ENCODE measurements at regions not wholly inside any gene's neighbourhood (a gene's known extent, or its start where the extent isn't known, plus 50 kb on each side); places are given as distances from the start of the nearest gene placed in this dataset.
"Not testable (repeated sequence)": the region's sequence is repeated elsewhere in the genome, so short reads cannot be mapped to it uniquely, and the experiment has no call there.

DNA sequence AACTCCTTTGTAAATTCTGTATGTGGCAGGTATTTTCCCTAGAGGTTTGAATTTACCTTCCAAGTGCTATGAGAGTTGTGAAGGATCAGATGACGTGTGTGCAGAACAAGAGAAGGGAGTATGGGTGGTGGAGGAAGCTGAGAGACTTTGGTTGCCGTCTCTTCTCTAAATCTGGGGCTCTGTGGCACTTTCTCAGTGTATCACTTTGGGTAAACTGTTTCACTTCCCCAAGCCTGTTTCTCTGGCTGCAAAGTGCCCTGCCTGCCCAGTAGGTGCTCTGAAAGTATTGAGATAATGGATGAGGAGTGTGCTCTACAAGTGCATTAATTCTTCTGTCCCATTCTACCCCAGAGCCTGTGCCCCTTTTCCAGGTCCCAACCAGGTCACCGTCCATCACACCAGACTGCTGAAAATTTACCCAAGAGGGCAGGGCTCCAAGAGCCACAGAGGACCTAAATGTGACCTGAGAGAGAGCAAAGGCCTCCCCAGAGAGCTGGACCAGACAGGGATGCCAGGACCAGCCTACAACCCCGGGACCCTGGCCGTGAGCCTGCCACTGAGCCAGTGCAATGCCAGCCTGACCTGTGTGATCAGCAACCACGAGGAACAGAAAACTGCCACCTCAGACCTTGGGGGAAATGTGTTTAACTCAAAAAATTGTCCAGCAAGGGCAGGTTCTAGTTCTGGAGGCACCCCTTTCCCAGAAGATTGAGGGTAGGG is 131.6 kb upstream of the ETV3 start:
- no peaks in the 10 kb centered on the region for H3K36me3 Mint-ChIP-seq (ENCODE audit: insufficient read depth in 2 of 2)
- no peaks in the 10 kb centered on the region for H3K9me3 Mint-ChIP-seq
- H3K27ac Mint-ChIP-seq, result no peak overlapping the region
- H3K27me3 Mint-ChIP-seq (ENCODE audit: low read depth), result peaks cover 14% of the 10 kb centered on the region
- H3K4me1 Mint-ChIP-seq (ENCODE audit: low read depth), result no peaks in the 10 kb centered on the region
- ATAC-seq (replicated peaks in 1 of 2) (no peak), DNase-seq (no peak)
- no peak overlapping the region for H3K4me3 Mint-ChIP-seq

DNA sequence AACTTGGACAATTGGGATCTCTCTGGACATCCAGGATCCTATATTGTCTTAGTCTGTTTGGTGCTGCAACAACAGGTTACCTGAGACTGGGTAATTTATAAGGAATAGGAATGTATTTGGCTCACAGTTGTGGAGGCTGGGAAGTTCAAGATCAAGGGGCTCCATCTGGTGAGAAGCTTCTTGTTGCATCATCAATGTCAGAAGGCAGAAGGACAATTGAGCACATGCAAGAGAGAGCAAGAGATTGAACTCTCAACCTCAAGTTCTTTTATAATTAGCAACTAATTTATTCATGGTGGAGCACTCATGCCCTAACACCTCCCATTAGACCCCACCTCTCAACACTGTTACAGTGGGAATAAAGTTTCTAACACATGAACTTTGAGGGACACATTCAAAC is 124.7 kb upstream of the ETV3 start:
- ATAC-seq (replicated peaks in 1 of 2) (no peak), DNase-seq (no peak)
- H3K27me3 Mint-ChIP-seq (ENCODE audit: low read depth), result peaks cover 14% of the 10 kb centered on the region
- H3K9me3 Mint-ChIP-seq, result peaks cover 6 to 9% of the 10 kb centered on the region in 2 donors
- H3K4me3 Mint-ChIP-seq, result no peak overlapping the region
- H3K27ac Mint-ChIP-seq, result no peak overlapping the region
- H3K36me3 Mint-ChIP-seq (ENCODE audit: insufficient read depth in 2 of 2), result no peaks in the 10 kb centered on the region
- no peaks in the 10 kb centered on the region for H3K4me1 Mint-ChIP-seq (ENCODE audit: low read depth)

DNA sequence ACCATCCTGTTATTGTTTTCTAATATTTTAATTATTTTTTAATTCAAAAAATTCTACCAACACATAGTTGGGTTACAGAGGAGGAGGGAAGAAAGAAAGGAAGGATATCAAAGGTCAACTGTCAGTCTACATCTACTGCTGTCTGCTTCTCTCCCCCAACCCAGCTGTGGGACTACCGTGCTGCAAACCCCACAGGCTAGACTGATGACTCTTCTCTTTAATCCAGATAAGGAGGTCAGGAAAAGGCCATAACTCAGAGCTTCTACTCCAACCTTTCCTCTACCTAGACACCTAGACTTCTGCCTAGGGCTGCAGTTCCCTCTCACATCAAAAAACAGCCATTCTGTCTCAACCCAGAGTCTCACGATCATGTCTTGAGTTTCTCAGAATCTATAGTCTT is 124.2 kb upstream of the ETV3 start:
- H3K9me3 Mint-ChIP-seq, result peaks cover 6 to 9% of the 10 kb centered on the region in 2 donors
- H3K27me3 Mint-ChIP-seq (ENCODE audit: low read depth), result peaks cover 14% of the 10 kb centered on the region
- H3K27ac Mint-ChIP-seq, result no peak overlapping the region
- H3K4me3 Mint-ChIP-seq, result no peak overlapping the region
- no peaks in the 10 kb centered on the region for H3K4me1 Mint-ChIP-seq (ENCODE audit: low read depth)
- ATAC-seq (replicated peaks in 1 of 2) (no peak), DNase-seq (no peak)
- no peaks in the 10 kb centered on the region for H3K36me3 Mint-ChIP-seq (ENCODE audit: insufficient read depth in 2 of 2)

DNA sequence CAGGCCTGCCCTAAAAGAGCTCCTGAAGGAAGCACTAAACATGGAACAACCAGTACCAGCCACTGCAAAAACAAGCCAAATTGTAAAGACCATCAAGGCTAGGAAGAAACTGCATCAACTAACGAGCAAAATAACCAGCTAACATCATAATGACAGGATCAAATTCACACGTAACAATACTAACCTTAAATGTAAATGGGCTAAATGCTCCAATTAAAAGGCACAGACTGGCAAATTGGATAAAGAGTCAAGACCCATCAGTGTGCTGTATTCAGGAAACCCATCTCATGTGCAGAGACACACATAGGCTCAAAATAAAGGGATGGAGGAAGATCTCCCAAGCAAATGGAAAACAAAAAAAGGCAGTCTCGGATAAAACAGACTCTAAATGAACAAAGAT is 117.7 kb upstream of the ETV3 start:
- DNase-seq; ATAC-seq (replicated peaks in 1 of 2); H3K4me3 Mint-ChIP-seq; H3K27ac Mint-ChIP-seq; H3K36me3 Mint-ChIP-seq (ENCODE audit: insufficient read depth in 2 of 2); H3K4me1 Mint-ChIP-seq (ENCODE audit: low read depth): not testable (repeated sequence)
- H3K9me3 Mint-ChIP-seq, result peaks cover 6 to 12% of the 10 kb centered on the region in 2 donors
- H3K27me3 Mint-ChIP-seq (ENCODE audit: low read depth), result peaks cover 34% of the 10 kb centered on the region

DNA sequence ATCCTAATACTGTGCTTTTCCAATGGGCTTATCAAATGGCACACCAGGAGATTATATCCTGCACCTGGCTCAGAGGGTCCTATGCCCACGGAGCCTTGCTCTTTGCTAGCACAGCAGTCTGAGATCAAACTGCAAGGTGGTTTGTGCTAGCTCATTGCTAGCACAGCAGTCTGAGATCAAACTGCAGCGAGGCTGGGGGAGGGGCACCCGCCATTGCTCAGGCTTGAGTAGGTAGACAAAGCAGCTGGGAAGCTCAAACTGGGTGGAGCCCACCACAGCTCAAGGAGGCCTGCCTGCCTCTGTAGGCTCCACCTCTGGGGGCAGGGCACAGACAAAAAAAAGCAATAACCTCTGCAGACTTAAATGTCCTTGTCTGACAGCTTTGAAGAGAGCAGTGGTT is 116.0 kb upstream of the ETV3 start:
- not testable (repeated sequence) for H3K4me1 Mint-ChIP-seq (ENCODE audit: low read depth); DNase-seq; H3K36me3 Mint-ChIP-seq (ENCODE audit: insufficient read depth in 2 of 2); H3K4me3 Mint-ChIP-seq; ATAC-seq (replicated peaks in 1 of 2); H3K9me3 Mint-ChIP-seq; H3K27ac Mint-ChIP-seq
- peaks cover 38% of the 10 kb centered on the region for H3K27me3 Mint-ChIP-seq (ENCODE audit: low read depth)

DNA sequence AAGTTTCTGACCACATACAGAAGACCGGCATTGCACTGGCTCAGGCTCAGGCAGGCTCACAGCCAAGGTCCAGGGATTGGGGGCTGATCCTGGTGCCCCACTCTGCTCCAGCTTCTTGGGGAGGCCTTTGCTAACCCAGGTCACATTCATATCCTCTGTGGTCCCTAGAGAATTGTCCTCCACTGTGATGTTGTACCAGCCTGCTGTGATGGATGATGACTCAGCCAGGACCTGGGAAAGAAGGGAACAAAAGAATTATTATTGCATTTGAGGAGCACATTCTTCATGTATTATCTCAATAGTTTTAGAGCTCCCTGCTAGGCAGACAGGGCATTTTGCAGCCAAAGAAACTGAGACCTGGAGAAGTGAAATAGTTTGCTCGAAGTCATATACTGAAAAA is 114.3 kb upstream of the ETV3 start:
- DNase-seq, result no peak
- H3K4me1 Mint-ChIP-seq (ENCODE audit: low read depth), result no peaks in the 10 kb centered on the region
- H3K36me3 Mint-ChIP-seq (ENCODE audit: insufficient read depth in 2 of 2), result peaks cover 0 to 2% of the 10 kb centered on the region in 2 donors
- ATAC-seq (replicated peaks in 1 of 2), result no peak
- H3K4me3 Mint-ChIP-seq, result no peak overlapping the region
- no peak overlapping the region for H3K27ac Mint-ChIP-seq
- peaks cover 51% of the 10 kb centered on the region for H3K27me3 Mint-ChIP-seq (ENCODE audit: low read depth)
- H3K9me3 Mint-ChIP-seq, result peaks cover 0 to 4% of the 10 kb centered on the region in 2 donors

DNA sequence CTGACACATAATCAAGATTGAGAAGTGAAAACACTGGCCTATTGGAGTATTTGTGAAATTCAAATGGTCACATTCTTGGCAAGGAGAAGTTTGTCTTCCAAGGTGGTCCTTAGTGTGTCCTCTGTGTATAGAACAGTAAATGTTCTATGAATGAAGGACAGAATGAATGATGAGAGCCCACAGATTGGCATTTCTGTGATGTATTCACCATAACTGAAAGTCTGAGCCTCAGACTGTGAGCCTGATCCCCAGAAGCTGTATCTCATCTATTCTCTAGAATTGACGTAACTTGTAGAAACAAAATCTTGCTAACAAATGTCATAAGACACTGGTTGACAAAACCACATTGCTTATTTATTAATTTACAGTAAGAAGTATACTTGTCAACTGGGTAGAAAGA is 111.5 kb upstream of the ETV3 start:
- Mint-ChIP-seq H3K9me3 (no peaks in the 10 kb centered on the region), H3K4me3 (no peak overlapping the region), H3K27me3 (ENCODE audit: low read depth) (peaks cover 56% of the 10 kb centered on the region), H3K4me1 (ENCODE audit: low read depth) (no peaks in the 10 kb centered on the region), H3K36me3 (ENCODE audit: insufficient read depth in 2 of 2) (peaks cover 0 to 3% of the 10 kb centered on the region in 2 donors), H3K27ac (no peak overlapping the region)
- no peak for DNase-seq
- no peak for ATAC-seq (replicated peaks in 1 of 2)

DNA sequence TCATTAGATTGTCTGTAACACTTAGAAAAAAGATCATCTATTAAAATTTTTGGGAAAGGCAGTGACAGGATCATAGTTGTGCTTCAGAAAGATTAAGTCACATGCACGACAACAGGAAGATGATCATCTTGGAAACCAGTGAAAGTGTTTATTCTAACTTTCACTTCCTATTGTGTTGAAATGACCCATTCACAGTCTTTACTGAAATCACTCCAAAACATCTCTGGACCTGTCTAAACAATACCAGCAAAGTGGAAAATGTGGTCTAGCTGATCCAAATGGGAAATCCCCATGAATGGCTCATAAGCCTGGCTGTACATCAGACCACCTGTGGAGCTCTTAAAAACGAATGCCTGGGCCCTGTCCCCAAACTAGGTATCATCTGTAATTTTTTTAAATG is 111.1 kb upstream of the ETV3 start:
- DNase-seq, result no peak
- ATAC-seq (replicated peaks in 1 of 2), result peak; percentile 30 to 65
- no peaks in the 10 kb centered on the region for H3K9me3 Mint-ChIP-seq
- no peaks in the 10 kb centered on the region for H3K4me1 Mint-ChIP-seq (ENCODE audit: low read depth)
- H3K36me3 Mint-ChIP-seq (ENCODE audit: insufficient read depth in 2 of 2), result peaks cover 0 to 3% of the 10 kb centered on the region in 2 donors
- H3K27ac Mint-ChIP-seq, result no peak overlapping the region
- peaks cover 59% of the 10 kb centered on the region for H3K27me3 Mint-ChIP-seq (ENCODE audit: low read depth)
- H3K4me3 Mint-ChIP-seq, result no peak overlapping the region

DNA sequence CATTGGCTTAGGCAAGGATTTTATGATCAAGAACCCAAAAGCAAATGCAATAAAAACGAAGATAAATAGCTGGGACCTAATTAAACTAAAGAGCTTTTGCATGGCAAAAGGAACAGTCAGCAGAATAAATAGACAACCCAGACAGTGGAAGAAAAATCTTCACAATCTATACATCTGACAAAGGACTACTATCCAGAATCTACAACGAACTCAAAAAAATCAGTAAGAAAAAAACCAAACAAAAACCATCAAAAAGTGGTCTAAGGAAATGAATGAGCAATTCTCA is 109.5 kb upstream of the ETV3 start:
- H3K4me1 Mint-ChIP-seq (ENCODE audit: low read depth); H3K27ac Mint-ChIP-seq; H3K36me3 Mint-ChIP-seq (ENCODE audit: insufficient read depth in 2 of 2); H3K4me3 Mint-ChIP-seq; H3K9me3 Mint-ChIP-seq; DNase-seq; ATAC-seq (replicated peaks in 1 of 2): not testable (repeated sequence)
- peaks cover 52% of the 10 kb centered on the region for H3K27me3 Mint-ChIP-seq (ENCODE audit: low read depth)

DNA sequence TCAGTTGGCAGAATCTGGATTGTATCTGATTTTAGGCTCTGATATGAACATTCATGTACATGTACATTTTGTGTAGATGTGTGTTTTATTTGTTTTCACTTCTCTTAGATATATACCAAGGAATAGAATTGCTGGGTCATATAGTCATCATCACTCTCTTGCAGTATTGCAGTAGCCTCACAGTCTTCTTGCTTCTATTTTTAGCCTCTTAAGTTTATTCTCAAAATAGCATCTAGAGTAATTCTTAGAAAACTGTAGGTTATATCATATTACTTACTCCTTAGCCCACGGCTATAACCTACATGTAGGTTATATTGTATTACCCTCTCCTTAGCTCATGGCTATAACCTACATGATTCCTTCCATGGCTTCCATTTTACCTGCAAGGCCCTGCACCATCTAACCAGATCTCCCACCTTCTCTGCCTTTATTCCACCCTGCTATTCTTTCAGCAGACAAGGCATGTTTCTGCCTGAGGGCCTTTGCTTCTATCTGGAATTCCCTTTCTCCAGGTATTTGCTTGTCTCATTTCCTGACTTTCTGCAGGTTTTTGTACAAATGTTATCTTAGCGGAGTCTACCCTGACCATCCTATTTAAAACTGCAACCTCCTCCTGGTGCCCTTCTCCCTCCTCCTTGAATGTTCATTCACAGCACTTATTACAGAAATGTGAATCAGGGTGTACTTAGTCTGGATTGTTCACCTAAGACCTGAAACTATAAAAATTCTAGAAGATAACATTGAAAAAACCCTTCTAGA is 109.0 kb upstream of the ETV3 start:
- H3K36me3 Mint-ChIP-seq (ENCODE audit: insufficient read depth in 2 of 2), result peaks cover 0 to 1% of the 10 kb centered on the region in 2 donors
- no peaks in the 10 kb centered on the region for H3K4me1 Mint-ChIP-seq (ENCODE audit: low read depth)
- H3K27me3 Mint-ChIP-seq (ENCODE audit: low read depth), result peaks cover 50% of the 10 kb centered on the region
- H3K9me3 Mint-ChIP-seq, result no peaks in the 10 kb centered on the region
- H3K27ac Mint-ChIP-seq, result no peak overlapping the region
- ATAC-seq (replicated peaks in 1 of 2) (no peak), DNase-seq (no peak)
- H3K4me3 Mint-ChIP-seq, result no peak overlapping the region

DNA sequence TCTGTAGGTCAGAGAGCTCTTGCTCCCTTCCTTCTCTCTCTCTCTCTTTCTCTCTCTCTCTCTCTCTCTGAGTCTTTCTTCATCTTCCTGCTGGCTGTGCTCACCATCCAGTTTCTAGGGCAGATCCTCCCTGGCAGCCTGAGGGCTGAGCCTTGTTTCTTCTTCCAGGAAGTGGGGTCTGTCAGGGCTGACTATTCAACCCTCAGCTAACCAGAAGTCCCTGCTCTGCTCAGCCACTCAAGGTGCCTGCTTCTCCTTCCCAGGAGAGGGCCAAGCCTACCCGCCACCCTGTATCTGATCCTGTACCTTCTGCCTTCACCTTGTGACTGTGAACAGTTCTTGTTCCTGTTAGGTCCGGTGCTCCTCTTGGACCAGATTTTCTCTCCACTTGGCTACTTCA is 107.6 kb upstream of the ETV3 start:
- no peaks in the 10 kb centered on the region for H3K9me3 Mint-ChIP-seq
- H3K4me1 Mint-ChIP-seq (ENCODE audit: low read depth), result no peaks in the 10 kb centered on the region
- peaks cover 0 to 1% of the 10 kb centered on the region in 2 donors for H3K36me3 Mint-ChIP-seq (ENCODE audit: insufficient read depth in 2 of 2)
- no peak overlapping the region for H3K27ac Mint-ChIP-seq
- no peak for ATAC-seq (replicated peaks in 1 of 2)
- peaks cover 42% of the 10 kb centered on the region for H3K27me3 Mint-ChIP-seq (ENCODE audit: low read depth)
- no peak overlapping the region for H3K4me3 Mint-ChIP-seq
- no peak for DNase-seq

DNA sequence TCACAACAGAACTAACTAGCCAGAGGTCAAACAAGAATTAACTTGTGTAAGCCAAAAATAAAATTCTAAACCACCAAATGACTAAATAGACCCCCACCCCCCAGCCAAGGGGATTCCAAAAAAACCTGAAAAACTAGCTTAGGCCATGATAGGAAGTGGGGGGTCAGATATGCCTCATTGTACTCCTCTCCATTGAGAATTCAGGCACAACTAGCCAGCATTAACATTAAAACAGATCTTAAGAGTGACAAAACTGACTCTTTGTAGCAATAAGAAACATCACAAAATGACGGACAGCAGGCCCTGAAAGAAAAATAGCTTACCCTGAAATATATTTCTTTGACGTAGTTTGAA is 103.0 kb upstream of the ETV3 start:
- H3K9me3 Mint-ChIP-seq, result no peaks in the 10 kb centered on the region
- H3K4me3 Mint-ChIP-seq, result no peak overlapping the region
- no peak overlapping the region for H3K27ac Mint-ChIP-seq
- no peaks in the 10 kb centered on the region for H3K36me3 Mint-ChIP-seq (ENCODE audit: insufficient read depth in 2 of 2)
- no peak for DNase-seq
- peaks cover 20% of the 10 kb centered on the region for H3K27me3 Mint-ChIP-seq (ENCODE audit: low read depth)
- H3K4me1 Mint-ChIP-seq (ENCODE audit: low read depth), result no peaks in the 10 kb centered on the region
- no peak for ATAC-seq (replicated peaks in 1 of 2)

DNA sequence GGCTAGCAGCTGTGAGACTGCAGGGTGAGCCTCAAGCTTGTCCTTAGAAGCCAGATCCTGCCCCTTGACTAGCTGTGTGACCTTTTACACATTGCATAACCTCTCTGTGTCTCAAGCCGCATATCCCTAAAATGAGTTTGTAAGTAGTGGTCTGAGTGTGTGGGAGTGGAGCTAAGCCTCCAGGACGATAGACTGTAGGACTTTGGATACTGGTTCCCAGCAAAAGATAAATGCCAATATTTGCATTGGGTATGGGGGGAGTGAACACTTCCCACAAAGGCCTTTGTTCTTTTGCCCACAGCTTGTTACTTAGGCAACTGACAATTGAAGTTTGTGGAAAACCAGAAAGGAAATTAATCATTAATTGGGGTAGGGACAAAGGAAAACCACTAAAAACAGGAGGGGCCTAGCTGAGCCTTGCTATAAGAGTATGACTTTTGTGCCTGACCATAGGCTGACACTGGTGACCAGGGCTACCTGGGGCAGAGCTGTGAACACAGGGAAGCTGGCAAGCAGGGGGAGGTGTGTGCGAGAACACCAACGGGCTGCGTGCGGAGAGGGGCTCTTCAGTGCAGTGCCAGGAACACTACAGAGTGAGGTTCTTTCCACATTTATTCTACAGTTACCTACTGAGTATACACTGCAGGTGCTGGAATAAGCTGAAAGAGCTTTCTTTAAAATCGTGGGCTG is 102.4 kb upstream of the ETV3 start:
- no peak for ATAC-seq (replicated peaks in 1 of 2)
- Mint-ChIP-seq H3K9me3 (no peaks in the 10 kb centered on the region), H3K4me3 (no peak overlapping the region), H3K4me1 (ENCODE audit: low read depth) (no peaks in the 10 kb centered on the region), H3K27ac (no peak overlapping the region), H3K27me3 (ENCODE audit: low read depth) (peaks cover 14% of the 10 kb centered on the region), H3K36me3 (ENCODE audit: insufficient read depth in 2 of 2) (no peaks in the 10 kb centered on the region)
- no peak for DNase-seq
